Cardiac muscle cell (in vitro differentiated cells and primary cell): ENCODE measurements at regions not wholly inside any gene's neighbourhood (a gene's known extent, or its start where the extent isn't known, plus 50 kb on each side); places are given as distances from the start of the nearest gene placed in this dataset.

Experiments used
- DNase-seq, 2 donors: peaks; one replicate each; pipeline versions ENCODE4 v3.0.0 to v3.0.0-alpha.2; 2010 to 2017; ENCODE audit warnings: low read depth in 1 of 2, low spot score in 1 of 2
- H3K27ac ChIP-seq: fragments of 200-600 bp; sonication (generic); 2 replicates; pipeline ENCODE4 v1.5.1; 2016
- H3K27me3 ChIP-seq: fragments of 200-600 bp; sonication (generic); 2 replicates; pipeline ENCODE4 v1.6.0; 2016; ENCODE audit warnings: control low read depth
- H3K36me3 ChIP-seq: fragments of 200-600 bp; sonication (generic); 2 replicates; pipeline ENCODE4 v1.5.1; 2016; ENCODE audit warnings: control low read depth
- H3K4me1 ChIP-seq: fragments of 200-600 bp; sonication (generic); 2 replicates; pipeline ENCODE4 v1.8.1; 2017; ENCODE audit warnings: low read depth, mild to moderate bottlenecking, mixed run types
- H3K4me3 ChIP-seq: fragments of 200-600 bp; sonication (generic); 2 replicates; pipeline ENCODE4 v1.5.1; 2016; ENCODE audit warnings: mild to moderate bottlenecking
- H3K9me3 ChIP-seq: fragments of 200-600 bp; sonication (generic); 2 replicates; pipeline ENCODE4 v1.5.1; 2017; ENCODE audit warnings: low read depth, mild to moderate bottlenecking, control low read depth
- TF ChIP-seq, protein P1 (sequence below): IDR thresholded peaks from 2 replicates; pipeline ENCODE4 v1.5.1; 2012; ENCODE audit warnings: low read depth, mild to moderate bottlenecking, low read length

GRCh38 chr15:62850791-62851291 lies 191.7 kb upstream of the TPM1 start:
- DNase-seq = peak; percentile 55 to 71
- Histone ChIP-seq H3K4me3 (no peak overlapping the region), H3K27me3 (no peaks in the 10 kb centered on the region), H3K36me3 (no peaks in the 10 kb centered on the region), H3K9me3 (no peaks in the 10 kb centered on the region), H3K4me1 (peaks cover 30% of the 10 kb centered on the region), H3K27ac (peak overlapping the region; percentile 86)
- TF ChIP-seq, protein P1, sequence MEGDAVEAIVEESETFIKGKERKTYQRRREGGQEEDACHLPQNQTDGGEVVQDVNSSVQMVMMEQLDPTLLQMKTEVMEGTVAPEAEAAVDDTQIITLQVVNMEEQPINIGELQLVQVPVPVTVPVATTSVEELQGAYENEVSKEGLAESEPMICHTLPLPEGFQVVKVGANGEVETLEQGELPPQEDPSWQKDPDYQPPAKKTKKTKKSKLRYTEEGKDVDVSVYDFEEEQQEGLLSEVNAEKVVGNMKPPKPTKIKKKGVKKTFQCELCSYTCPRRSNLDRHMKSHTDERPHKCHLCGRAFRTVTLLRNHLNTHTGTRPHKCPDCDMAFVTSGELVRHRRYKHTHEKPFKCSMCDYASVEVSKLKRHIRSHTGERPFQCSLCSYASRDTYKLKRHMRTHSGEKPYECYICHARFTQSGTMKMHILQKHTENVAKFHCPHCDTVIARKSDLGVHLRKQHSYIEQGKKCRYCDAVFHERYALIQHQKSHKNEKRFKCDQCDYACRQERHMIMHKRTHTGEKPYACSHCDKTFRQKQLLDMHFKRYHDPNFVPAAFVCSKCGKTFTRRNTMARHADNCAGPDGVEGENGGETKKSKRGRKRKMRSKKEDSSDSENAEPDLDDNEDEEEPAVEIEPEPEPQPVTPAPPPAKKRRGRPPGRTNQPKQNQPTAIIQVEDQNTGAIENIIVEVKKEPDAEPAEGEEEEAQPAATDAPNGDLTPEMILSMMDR = no peak

- no peak for DNase-seq
Measured at GRCh38 chr15:62853114-62853840, 189.3 kb upstream of the TPM1 start.

DNA sequence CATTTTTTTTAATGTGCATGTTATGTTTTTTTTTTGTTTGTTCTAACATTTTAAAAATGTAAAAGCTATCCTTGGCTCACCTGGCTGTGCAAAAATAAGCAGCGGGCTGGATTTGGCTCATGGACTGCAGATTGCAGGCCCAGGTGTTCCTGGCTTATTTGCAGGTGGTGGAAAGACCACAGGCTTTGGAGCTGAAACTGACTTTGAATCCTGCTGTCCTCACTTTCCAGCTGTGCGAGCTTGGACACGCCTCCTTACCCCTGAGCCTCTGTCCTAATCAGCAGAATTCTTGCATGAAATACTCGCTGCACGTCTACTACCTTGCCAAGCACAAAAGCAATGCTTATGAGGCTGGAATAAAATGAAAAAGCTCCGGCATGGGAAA lies 188.7 kb upstream of the TPM1 start:
- TF ChIP-seq, protein P1 = no peak
- no peak overlapping the region for H3K27ac ChIP-seq
- H3K36me3 ChIP-seq = no peaks in the 10 kb centered on the region
- peak; percentile 8 to 35 for DNase-seq
- H3K27me3 ChIP-seq = no peaks in the 10 kb centered on the region
- H3K4me1 ChIP-seq = peaks cover 21% of the 10 kb centered on the region
- no peaks in the 10 kb centered on the region for H3K9me3 ChIP-seq
- H3K4me3 ChIP-seq = no peak overlapping the region

More at GRCh38 chr15:62853114-62853840, 189.3 kb upstream of the TPM1 start:
- peaks cover 27% of the 10 kb centered on the region for H3K4me1 ChIP-seq
- H3K9me3 ChIP-seq = no peaks in the 10 kb centered on the region
- no peaks in the 10 kb centered on the region for H3K36me3 ChIP-seq
- no peaks in the 10 kb centered on the region for H3K27me3 ChIP-seq
- H3K4me3 ChIP-seq = no peak overlapping the region
- H3K27ac ChIP-seq = no peak overlapping the region
- TF ChIP-seq, protein P1 = no peak

DNA sequence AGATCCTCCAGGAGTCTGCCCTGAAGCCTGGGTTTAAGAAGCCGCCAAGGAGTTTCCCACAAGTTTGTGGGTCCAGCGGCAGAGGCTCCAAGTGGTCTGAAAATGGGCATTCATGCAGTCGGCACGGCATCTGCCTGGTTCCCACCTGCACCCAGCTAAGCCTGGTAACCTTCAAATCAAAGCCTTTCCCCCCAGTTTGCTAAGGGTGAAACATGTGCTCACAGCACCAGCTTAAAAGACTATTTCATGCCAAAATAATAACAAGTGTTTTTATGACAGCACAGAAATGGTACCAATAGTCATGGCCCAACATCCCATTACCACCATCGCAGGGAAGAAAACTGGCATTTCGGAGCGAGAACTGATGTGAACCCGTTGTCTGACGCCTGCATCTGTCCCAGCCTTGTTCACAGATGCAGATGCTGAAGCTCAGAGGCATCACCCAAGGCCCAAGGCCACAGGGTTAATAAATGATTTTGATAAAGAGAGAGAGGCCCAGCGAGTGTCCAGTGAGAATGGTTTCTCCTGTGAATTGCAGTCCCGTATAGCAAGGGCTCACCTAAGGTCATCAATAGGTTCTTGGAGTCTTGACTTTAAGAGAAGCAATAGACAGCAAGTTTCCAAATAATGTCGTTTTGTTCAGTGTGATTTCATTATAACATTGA lies 188.0 kb upstream of the TPM1 start:
- Histone ChIP-seq H3K36me3 (no peaks in the 10 kb centered on the region), H3K4me1 (peaks cover 14% of the 10 kb centered on the region), H3K4me3 (no peak overlapping the region), H3K27ac (no peak overlapping the region), H3K9me3 (no peaks in the 10 kb centered on the region), H3K27me3 (no peaks in the 10 kb centered on the region)
- TF ChIP-seq, protein P1 = no peak
- no peak for DNase-seq

DNA sequence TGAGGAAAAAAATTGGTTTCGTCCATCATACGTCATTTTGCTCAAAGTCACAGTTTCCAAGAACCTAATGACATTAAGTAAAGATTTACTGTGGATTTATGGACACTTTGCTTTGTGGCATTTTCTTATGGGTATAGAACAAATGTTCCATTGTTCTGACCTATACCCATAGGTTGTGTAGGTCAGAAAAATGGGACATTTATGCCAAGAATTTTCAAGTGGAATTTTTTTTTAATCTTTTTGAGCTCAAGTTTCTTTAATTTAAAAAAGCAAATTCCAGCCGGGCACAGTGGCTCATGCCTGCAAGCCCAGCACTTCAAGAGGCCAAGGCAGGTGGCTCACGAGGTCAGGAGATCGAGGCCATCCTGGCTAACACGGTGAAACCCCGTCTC lies 187.5 kb upstream of the TPM1 start:
- no peak for DNase-seq
- Histone ChIP-seq H3K27ac (no peak overlapping the region), H3K36me3 (no peaks in the 10 kb centered on the region), H3K27me3 (no peaks in the 10 kb centered on the region), H3K4me3 (no peak overlapping the region), H3K9me3 (no peaks in the 10 kb centered on the region), H3K4me1 (peaks cover 12% of the 10 kb centered on the region)
- TF ChIP-seq, protein P1 = no peak
